ENCODE measurements at regions not wholly inside any gene's neighbourhood (a gene's known extent, or its start where the extent isn't known, plus 50 kb on each side); places are given as distances from the start of the nearest gene placed in this dataset.

GRCh38 chr12:43273467-43273866 lies 278.5 kb downstream of the ADAMTS20 start:
- TF ChIP-seq CTCF (IDR thresholded peaks at IDR 0.05; ENCODE audit: poor library complexity, severe bottlenecking) (no peak), EZH2 (IDR thresholded peaks at IDR 0.05; ENCODE audit: borderline replicate concordance, insufficient read depth, low read length, poor library complexity, severe bottlenecking) (no peak), TAF1 (IDR thresholded peaks at IDR 0.05; ENCODE audit: low read depth) (no peak), EP300 (conservative IDR thresholded peaks at IDR 0.05; ENCODE audit: poor library complexity, severe bottlenecking) (peak; percentile 31)
